GM21423 (cell line): ENCODE measurements at regions not wholly inside any gene's neighbourhood (a gene's known extent, or its start where the extent isn't known, plus 50 kb on each side); places are given as distances from the start of the nearest gene placed in this dataset.
"Not testable (repeated sequence)": the region's sequence is repeated elsewhere in the genome, so short reads cannot be mapped to it uniquely, and the experiment has no call there.

Experiments
- ATAC-seq: cut with Tn5 transposase; IDR thresholded peaks from one replicate; pipeline ENCODE4 v1.9.1; 2021; ENCODE audit warnings: mild to moderate bottlenecking, moderate library complexity; ENCODE audit not compliant: unreplicated experiment

DNA sequence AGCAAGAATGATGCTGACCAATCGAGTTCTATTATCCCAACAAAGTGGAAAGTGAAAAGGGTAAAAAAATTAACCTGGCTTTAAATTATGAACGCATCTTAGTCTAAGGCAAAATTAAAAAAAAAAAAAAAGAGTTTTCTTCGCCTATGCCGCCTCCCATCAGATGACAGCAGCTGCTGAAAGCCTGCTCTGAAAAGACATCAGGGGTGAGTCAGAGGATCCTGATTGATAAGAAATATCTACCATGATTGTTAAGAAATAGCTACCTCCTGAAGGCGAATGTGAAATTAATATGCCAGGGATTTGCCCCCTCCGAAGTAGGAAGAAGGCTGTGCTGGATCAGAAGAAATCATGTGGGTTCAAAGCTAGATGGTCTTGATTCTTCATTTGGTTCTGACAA is 216.8 kb upstream of the C1orf87 start:
- ATAC-seq: no peak

GRCh38 chr1:60287536-60287935 is 214.0 kb upstream of the C1orf87 start:
- ATAC-seq: no peak

DNA sequence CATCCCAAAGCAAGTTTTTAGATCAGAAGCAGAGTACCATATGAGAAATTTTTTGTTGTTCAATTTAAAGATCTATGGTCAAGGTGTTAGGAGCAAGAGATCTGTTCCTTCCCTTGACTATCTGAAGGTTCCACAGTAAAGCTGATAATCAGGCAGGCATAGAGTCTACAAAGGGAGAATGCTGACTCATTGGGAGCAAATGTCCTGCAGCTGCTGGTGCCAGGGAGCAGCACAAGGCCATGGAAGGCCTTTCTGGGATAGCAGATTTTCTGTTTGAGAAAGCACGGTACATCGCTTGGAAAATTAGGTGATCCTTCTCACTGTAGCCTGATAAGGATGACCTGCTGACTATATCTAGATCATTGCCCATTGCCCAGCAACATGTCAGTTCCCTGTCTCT is 210.1 kb upstream of the C1orf87 start:
- no peak for ATAC-seq

- ATAC-seq: peak; percentile 89
Observed at GRCh38 chr1:60281360-60281932, 207.9 kb upstream of the C1orf87 start.

GRCh38 chr1:60280819-60281218 is 207.2 kb upstream of the C1orf87 start:
- ATAC-seq: peak; percentile 12

GRCh38 chr1:60280256-60280655 is 206.7 kb upstream of the C1orf87 start:
- no peak for ATAC-seq

DNA sequence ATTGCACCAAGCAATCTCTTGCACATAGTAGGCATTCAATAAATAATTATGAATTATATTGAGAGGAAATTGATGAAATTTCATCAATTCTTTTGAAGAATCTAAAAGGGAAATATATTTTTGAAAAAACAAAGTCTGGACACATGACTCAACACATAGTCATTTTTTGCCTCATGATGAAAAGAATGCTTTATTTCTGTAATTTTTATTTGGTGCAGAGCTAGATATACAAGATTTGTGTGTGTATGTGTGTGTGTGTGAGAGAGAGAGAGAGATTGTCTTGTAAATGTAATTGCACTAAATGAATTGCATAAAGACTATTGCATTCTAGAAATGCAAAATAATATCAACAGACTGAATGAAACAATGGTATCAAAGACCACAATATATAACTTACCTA is 206.2 kb upstream of the C1orf87 start:
- ATAC-seq: no peak

- ATAC-seq: no peak
Observed at GRCh38 chr1:60277269-60277668, 203.7 kb upstream of the C1orf87 start.

GRCh38 chr1:60274422-60275290 is 201.1 kb upstream of the C1orf87 start:
- ATAC-seq: no peak

DNA sequence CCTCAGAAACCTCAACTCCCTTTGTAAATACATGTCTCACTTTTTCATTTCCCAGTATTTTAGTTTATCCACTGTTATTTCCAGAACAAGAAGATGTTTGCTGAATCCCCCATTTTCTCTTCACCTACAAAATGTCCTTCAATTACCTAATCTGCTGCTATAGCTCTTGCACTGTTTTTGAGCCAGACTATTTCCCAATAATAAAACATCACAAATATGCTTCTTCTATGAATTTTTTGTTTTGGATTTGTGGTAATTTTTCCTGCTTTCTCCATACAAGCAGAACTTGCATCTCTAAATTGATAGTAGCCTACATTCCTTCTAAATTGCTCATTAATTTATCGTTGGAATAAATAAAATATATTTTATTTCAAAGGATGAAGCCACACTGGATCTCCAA is 199.6 kb upstream of the C1orf87 start:
- ATAC-seq: no peak

DNA sequence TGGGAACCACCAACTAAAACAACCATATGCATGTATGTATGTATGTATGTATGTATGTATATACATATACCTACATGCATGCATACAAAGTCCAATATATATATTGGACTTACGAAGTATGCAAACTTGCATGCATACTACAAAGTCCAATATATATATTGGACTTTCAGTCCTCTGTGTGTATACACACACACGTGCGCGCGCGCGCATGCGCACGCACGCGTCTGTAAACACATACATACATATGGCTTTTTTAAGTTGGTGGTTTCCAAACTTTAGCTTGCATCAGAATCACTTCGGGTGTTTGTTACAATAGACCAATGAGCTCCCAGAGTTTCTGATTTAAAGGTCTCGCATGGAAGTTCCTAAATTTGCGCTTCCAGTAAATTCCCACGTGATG is 197.5 kb upstream of the C1orf87 start:
- ATAC-seq: no peak

DNA sequence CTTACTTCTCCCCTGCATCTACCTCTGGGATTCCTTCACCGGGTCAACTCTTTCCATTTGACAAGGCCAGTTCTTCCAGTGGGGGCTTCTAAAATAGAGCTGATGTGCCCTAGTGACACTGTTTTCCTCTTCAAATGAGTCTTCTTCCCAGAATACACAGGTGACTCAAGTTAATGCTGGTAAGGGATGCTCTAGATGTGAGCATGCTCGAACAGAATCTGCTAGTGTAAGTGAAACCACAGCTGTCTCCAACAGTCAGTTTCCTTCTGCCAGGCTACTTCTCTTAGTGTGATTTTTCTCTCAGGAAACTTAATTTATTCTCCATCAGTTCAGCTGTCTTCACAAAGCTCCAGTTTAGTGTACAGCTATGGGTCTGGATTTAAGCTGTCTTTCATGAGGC is 194.9 kb upstream of the C1orf87 start:
- ATAC-seq: no peak

DNA sequence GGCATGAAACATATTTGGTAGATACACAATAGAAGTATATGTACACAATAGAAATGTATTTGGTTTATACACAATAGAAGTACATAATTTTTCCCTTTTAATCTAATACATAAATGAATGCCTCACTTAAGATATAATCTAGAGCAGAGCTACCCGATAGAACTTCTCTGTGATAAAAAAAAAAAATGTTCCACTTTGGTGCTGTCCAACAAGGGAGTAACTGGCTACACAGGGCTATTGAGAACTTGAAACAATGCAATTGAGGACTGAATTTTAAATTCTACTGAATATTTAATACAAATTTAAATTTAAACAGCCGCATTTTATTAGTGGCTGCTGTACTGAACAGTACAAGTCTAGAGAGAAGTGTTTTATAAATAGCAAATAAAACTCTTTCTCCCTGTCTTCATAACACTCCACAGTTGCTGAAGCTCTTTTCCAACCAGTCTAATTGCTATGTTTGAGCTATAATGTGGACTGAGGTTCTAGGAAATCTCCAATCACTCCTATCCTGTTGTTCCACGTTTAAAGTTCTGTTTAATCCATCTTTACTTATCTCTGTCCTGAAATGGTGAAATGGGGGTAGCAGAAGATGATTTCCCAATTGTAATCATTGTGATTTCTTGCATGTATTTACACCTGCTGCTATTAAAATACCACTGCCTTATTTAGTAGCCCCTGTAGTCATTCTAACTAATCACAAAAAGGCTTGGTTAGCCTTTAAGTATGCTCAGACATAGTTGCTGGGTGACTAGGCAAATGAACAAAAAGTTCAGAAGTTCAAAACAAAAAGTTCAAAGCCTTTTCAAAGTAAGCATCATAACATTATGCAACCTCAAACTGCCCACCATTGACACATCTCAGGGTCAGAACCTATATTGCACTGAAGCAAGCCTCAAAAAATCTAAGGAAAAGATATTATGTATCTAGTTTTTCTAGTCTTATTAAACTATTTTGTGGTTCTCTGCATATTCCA is 192.3 kb upstream of the C1orf87 start:
- ATAC-seq: no peak

- ATAC-seq: no peak
Observed at GRCh38 chr1:60262701-60263100, 189.1 kb upstream of the C1orf87 start.

DNA sequence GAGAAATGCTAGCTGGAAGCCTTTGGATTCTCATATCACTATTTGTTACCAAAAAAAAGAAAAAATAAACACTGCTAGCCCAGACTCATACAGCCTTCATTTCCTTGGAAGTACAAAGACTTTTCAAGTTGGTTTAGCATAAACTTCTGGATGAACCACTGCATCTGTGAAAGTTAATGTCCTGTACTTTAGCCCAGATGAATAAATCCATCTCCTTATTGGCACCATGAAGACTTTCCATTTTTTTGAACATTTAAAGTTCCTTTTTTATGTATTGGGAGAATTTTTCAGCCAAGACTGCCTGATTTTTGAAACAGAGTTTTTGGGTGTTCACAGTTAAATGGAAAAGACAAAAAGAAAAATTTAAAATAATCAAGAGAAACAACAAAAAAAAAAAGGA is 184.0 kb upstream of the C1orf87 start:
- ATAC-seq: no peak

- no peak for ATAC-seq
Observed at GRCh38 chr1:60255565-60255964, 182.0 kb upstream of the C1orf87 start.

GRCh38 chr1:60251426-60251825 is 177.9 kb upstream of the C1orf87 start:
- no peak for ATAC-seq

- not testable (repeated sequence) for ATAC-seq
Observed at GRCh38 chr1:60247467-60247866, 173.9 kb upstream of the C1orf87 start.

GRCh38 chr1:60245324-60245723 is 171.8 kb upstream of the C1orf87 start:
- ATAC-seq: no peak

DNA sequence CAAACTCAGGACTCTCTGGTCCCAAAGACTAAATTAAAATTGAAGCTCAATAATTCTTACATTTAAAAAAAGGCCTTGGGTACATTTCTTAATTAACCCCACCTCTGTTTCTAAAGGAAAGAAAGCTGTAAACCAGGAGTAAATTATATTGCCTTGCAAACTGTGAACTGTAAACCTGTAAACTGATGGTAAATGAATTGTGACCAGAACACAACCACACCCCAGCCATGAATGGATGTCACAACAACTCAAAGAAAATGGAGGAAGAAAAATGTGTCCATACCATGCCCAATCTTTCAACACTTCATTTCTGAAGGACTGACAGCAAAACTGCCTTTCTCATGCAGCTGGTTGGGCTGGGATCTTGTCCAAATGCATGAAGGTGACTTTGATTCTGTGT is 171.3 kb upstream of the C1orf87 start:
- no peak for ATAC-seq

DNA sequence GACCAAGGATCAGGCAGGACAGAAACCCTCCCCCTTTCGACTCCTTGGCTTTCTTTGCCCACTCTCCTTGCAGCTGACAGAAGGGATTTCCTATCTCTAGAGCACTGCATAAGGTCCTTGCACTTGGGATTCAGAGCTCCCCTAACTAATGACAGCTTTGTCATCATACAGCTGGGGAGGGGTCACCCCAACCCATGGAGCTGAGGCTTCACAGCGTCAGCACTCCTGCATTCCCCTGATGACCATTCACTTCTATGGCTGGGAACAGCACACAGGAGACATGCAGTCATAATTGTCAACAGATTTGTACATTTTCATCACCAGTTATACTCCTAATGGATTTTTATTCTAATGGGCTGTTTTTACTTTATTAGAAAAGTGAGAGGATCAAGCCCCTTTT is 161.7 kb upstream of the C1orf87 start:
- ATAC-seq: no peak
